Dedifferentiated amniotic fluid mesenchymal stem cell (primary cell): ENCODE measurements at regions not wholly inside any gene's neighbourhood (a gene's known extent, or its start where the extent isn't known, plus 50 kb on each side); places are given as distances from the start of the nearest gene placed in this dataset.
"Not testable (repeated sequence)": the region's sequence is repeated elsewhere in the genome, so short reads cannot be mapped to it uniquely, and the experiment has no call there.

Experiments
- DNase-seq: peaks from one replicate; pipeline ENCODE4 v3.0.0-alpha.2; 2016; ENCODE audit errors: extremely low spot score

GRCh38 chrX:123788193-123788592 lies 55.3 kb upstream of the THOC2 start:
- not testable (repeated sequence) for DNase-seq

GRCh38 chrX:123788744-123789143 lies 55.9 kb upstream of the THOC2 start:
- no peak for DNase-seq

- DNase-seq: no peak
Observed at GRCh38 chrX:123797543-123798447, 62.1 kb upstream of the XIAP start.

GRCh38 chrX:123798706-123799430 lies 61.0 kb upstream of the XIAP start:
- DNase-seq: not testable (repeated sequence)

GRCh38 chrX:123801901-123802300 lies 58.0 kb upstream of the XIAP start:
- DNase-seq: no peak

GRCh38 chrX:123803331-123803983 lies 56.4 kb upstream of the XIAP start:
- DNase-seq: peak; percentile 41

- DNase-seq: not testable (repeated sequence)
Observed at GRCh38 chrX:123803984-123804365, 55.9 kb upstream of the XIAP start.

GRCh38 chrX:123807835-123808416 lies 51.9 kb upstream of the XIAP start:
- DNase-seq: no peak

- DNase-seq: no peak
Observed at GRCh38 chrX:123809854-123810375, 49.9 kb upstream of the XIAP start.
